HFF-Myc (cell line): ENCODE measurements at regions not wholly inside any gene's neighbourhood (a gene's known extent, or its start where the extent isn't known, plus 50 kb on each side); places are given as distances from the start of the nearest gene placed in this dataset.

ENCODE experiments used
- DNase-seq: peaks from one replicate; pipeline ENCODE4 v3.0.0-alpha.2; 2011; ENCODE audit warnings: low read depth; ENCODE audit errors: extremely low read depth
- H3K4me3 ChIP-seq: replicated peaks from 2 replicates; pipeline ENCODE4 v1.5.1; 2011; ENCODE audit warnings: low read depth, mild to moderate bottlenecking, control low read depth, low read length
- TF ChIP-seq, protein P1 (sequence below): IDR thresholded peaks from 2 replicates; pipeline ENCODE4 v1.5.1; 2012; ENCODE audit warnings: mild to moderate bottlenecking, low read depth, low read length, control low read depth; ENCODE audit errors: missing control alignments

- TF ChIP-seq, protein P1, sequence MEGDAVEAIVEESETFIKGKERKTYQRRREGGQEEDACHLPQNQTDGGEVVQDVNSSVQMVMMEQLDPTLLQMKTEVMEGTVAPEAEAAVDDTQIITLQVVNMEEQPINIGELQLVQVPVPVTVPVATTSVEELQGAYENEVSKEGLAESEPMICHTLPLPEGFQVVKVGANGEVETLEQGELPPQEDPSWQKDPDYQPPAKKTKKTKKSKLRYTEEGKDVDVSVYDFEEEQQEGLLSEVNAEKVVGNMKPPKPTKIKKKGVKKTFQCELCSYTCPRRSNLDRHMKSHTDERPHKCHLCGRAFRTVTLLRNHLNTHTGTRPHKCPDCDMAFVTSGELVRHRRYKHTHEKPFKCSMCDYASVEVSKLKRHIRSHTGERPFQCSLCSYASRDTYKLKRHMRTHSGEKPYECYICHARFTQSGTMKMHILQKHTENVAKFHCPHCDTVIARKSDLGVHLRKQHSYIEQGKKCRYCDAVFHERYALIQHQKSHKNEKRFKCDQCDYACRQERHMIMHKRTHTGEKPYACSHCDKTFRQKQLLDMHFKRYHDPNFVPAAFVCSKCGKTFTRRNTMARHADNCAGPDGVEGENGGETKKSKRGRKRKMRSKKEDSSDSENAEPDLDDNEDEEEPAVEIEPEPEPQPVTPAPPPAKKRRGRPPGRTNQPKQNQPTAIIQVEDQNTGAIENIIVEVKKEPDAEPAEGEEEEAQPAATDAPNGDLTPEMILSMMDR: no peak
Observed at GRCh38 chr18:24850532-24850931, 390.1 kb downstream of the HRH4 start.

DNA sequence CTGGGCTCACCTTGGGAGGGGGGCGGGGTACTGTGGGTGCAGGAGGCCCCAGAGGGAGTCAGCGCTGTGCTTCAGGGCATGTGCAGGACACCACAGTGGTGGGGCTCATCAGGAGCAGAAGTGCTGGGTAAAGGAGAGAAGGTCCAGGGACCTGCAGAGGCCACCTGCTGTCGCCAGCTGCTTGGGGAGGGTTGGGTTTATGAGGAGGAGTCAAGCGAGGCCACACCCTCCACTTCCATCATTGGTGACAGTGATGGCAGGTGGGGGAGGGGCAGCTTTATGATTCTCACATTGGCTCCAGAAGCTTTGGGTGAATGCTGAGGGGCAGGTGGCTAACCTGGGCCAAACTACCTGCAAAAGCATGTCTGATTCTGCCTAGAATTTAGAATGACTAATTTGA lies 392.6 kb downstream of the HRH4 start:
- no peak for DNase-seq
- TF ChIP-seq, protein P1: no peak

More at GRCh38 chr18:24850532-24850931, 390.1 kb downstream of the HRH4 start:
- DNase-seq: no peak
- no peak overlapping the region for H3K4me3 ChIP-seq

GRCh38 chr18:24860978-24861680 lies 400.7 kb downstream of the HRH4 start:
- no peak for DNase-seq
- TF ChIP-seq, protein P1: no peak
- H3K4me3 ChIP-seq: no peak overlapping the region

More for the DNA sequence above, 392.6 kb downstream of the HRH4 start:
- H3K4me3 ChIP-seq: no peak overlapping the region

DNA sequence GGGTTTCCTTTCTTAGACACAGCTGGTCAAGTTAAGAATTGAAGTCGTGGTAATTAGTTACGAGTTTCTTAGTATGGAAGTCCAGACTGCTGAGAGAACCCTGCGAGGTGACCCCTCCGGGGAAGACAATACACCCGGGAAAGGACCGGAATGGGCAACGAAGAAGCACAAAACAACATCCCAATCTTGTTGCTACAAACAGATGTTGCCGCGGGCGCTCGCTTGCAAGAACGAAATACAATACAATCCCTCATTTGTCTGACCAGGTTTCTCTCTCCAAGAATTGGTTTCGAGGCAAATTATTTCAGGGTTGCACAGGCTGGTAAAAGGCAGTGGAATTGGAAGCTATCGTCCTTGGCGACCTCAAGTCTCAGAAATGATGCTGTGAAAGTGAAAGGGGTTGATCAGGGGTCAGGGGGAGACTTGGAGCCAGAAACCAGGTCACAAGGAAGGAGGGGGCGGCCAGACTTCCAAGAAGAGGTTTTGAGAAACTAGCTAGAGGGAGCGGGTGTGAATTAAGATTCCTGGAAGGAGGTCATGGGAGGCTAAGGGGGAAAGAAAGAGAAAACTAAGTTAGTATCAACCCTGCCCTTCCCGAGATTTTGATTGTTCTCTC lies 401.9 kb downstream of the HRH4 start:
- H3K4me3 ChIP-seq: no peak overlapping the region
- no peak for DNase-seq
- TF ChIP-seq, protein P1: no peak

DNA sequence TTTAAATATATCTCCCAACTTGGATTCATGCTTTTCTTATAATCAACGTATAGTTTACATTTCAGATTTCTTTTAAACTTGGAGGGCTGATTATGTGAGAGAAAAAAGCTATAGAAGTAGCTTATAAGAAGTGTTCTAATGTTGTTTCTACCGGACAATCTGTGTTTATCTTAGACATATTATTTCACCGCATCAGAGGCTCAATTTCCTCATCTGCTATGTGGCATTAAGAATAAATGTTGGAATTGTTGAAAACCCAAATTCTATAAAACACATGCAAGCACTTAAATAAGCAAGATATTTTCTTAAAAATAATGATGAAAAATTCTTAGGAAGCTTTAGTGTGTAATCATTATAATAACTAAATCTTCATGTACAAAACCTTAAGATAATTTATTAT lies 407.9 kb downstream of the HRH4 start:
- H3K4me3 ChIP-seq: no peak overlapping the region
- TF ChIP-seq, protein P1: no peak
- DNase-seq: no peak

- no peak overlapping the region for H3K4me3 ChIP-seq
- TF ChIP-seq, protein P1: no peak
- no peak for DNase-seq
Observed at GRCh38 chr18:24868760-24869237, 408.4 kb downstream of the HRH4 start.
